Liver (tissue), 8 donors: ENCODE measurements at regions not wholly inside any gene's neighbourhood (a gene's known extent, or its start where the extent isn't known, plus 50 kb on each side); places are given as distances from the start of the nearest gene placed in this dataset.

Source experiments
- DNase-seq: peaks from one replicate; pipeline ENCODE4 v3.0.0-alpha.2; 2017; ENCODE audit warnings: low spot score
- H3K27ac ChIP-seq, 2 donors: one replicate each; pipeline ENCODE4 v1.7.0; 2013; ENCODE audit warnings: inconsistent platforms in 2 of 2, low read length in 2 of 2, control low read depth in 1 of 2, low read depth in 1 of 2, mild to moderate bottlenecking in 1 of 2
- H3K27me3 ChIP-seq, 4 donors: one replicate each; pipeline versions ENCODE4 v1.6.1 to v1.7.0; 2013; ENCODE audit warnings: low read length in 3 of 4, inconsistent platforms in 1 of 4, mild to moderate bottlenecking in 1 of 4, moderate library complexity in 1 of 4; ENCODE audit not compliant: control insufficient read depth in 4 of 4, insufficient read depth in 4 of 4
- H3K36me3 ChIP-seq, 4 donors: one replicate each; pipeline versions ENCODE4 v1.6.1 to v1.7.0; 2013; ENCODE audit warnings: low read length in 3 of 4, mild to moderate bottlenecking in 3 of 4, low read depth in 1 of 4, moderate library complexity in 1 of 4; ENCODE audit not compliant: control insufficient read depth in 4 of 4, insufficient read depth in 3 of 4
- H3K4me1 ChIP-seq, 4 donors: one replicate each; pipeline versions ENCODE4 v1.6.1 to v1.7.0; 2013; ENCODE audit warnings: low read length in 3 of 4, mild to moderate bottlenecking in 3 of 4, moderate library complexity in 1 of 4; ENCODE audit not compliant: control insufficient read depth in 4 of 4, insufficient read depth in 4 of 4
- H3K4me3 ChIP-seq, 3 donors: one replicate each; pipeline versions ENCODE4 v1.6.1 to v1.7.0; 2013; ENCODE audit warnings: low read length in 3 of 3, control low read depth in 1 of 3, low read depth in 1 of 3, mild to moderate bottlenecking in 1 of 3
- H3K9ac ChIP-seq, 2 donors: one replicate each; pipeline ENCODE4 v1.7.0; 2013; ENCODE audit warnings: low read length in 2 of 2, mild to moderate bottlenecking in 2 of 2, moderate library complexity in 2 of 2, control low read depth in 1 of 2, low read depth in 1 of 2
- H3K9me3 ChIP-seq, 4 donors: one replicate each; pipeline versions ENCODE4 v1.6.1 to v1.7.0; 2013; ENCODE audit warnings: low read length in 3 of 4; ENCODE audit not compliant: control insufficient read depth in 4 of 4
- CTCF ChIP-seq: fragments of 150-350 bp; IDR thresholded peaks from 2 replicates; pipeline ENCODE4 v1.5.1; 2017; ENCODE audit warnings: improper control_type of control experiment, low read depth, low read length; ENCODE audit not compliant: missing input control
- EGR1 ChIP-seq, 2 donors: IDR thresholded peaks; 2 replicates each; pipeline ENCODE4 v1.6.1; 2016 to 2018; ENCODE audit warnings: antibody characterized with exemption in 2 of 2, low read depth in 2 of 2
- FOXA1 ChIP-seq: IDR thresholded peaks from 2 replicates; pipeline ENCODE4 v1.6.1; 2016; ENCODE audit warnings: antibody characterized with exemption
- FOXA2 ChIP-seq: IDR thresholded peaks from 2 replicates; pipeline ENCODE4 v1.6.1; 2016; ENCODE audit warnings: antibody characterized with exemption
- HNF4A ChIP-seq, 2 donors: conservative IDR thresholded peaks; 2 replicates each; pipeline ENCODE4 v1.6.1; 2016; ENCODE audit warnings: antibody characterized with exemption in 2 of 2, mild to moderate bottlenecking in 2 of 2
- NR2F2 ChIP-seq: IDR thresholded peaks from 2 replicates; pipeline ENCODE4 v1.6.1; 2016; ENCODE audit warnings: antibody characterized with exemption
- RAD21 ChIP-seq, 2 donors: IDR thresholded peaks; 2 replicates each; pipeline ENCODE4 v1.6.1; 2016; ENCODE audit warnings: antibody characterized with exemption in 2 of 2, mild to moderate bottlenecking in 2 of 2
- RXRA ChIP-seq, 2 donors: IDR thresholded peaks; 2 replicates each; pipeline ENCODE4 v1.6.1; 2017 to 2018; ENCODE audit warnings: antibody characterized with exemption in 2 of 2, mild to moderate bottlenecking in 1 of 2
- SP1 ChIP-seq: IDR thresholded peaks from 2 replicates; pipeline ENCODE4 v1.6.1; 2018; ENCODE audit warnings: antibody characterized with exemption, mild to moderate bottlenecking
- TAF1 ChIP-seq: conservative IDR thresholded peaks from 2 replicates; pipeline ENCODE4 v1.6.1; 2016; ENCODE audit warnings: antibody characterized with exemption, mild to moderate bottlenecking
- WGBS: extraction: QIAGEN DNeasy Blood & Tissue Kit; methylation state at CpG from one replicate; pipeline ENCODE4 v1.1.7; 2013; 5-methylcytosine and 5-hydroxymethylcytosine counted together
- TF ChIP-seq, protein P1 (sequence below): IDR thresholded peaks from 2 replicates; pipeline ENCODE4 v1.6.1; 2016; ENCODE audit warnings: antibody characterized with exemption
- donor health status: healthy.
- donor health status: healthy.
- donor health status: healthy.
- donor health status: healthy.
- donor health status: healthy.

GRCh38 chr11:131066551-131066950 is 150.3 kb upstream of the SNX19 start:
- Histone ChIP-seq H3K9ac (no peak overlapping the region), H3K9me3 (no peaks in the 10 kb centered on the region), H3K4me1 (no peaks in the 10 kb centered on the region), H3K27me3 (peaks cover 0 to 11% (median 0%) of the 10 kb centered on the region in 4 donors), H3K27ac (no peak overlapping the region), H3K4me3 (no peak overlapping the region), H3K36me3 (no peaks in the 10 kb centered on the region)
- WGBS = 63% methylated on average over 7 of the region's 7 CpGs
- DNase-seq = no peak
- TF ChIP-seq RAD21 (IDR thresholded peaks at IDR 0.05) (no peak), SP1 (no peak), FOXA1 (no peak), HNF4A (conservative IDR thresholded peaks at IDR 0.05) (no peak)
- TF ChIP-seq, protein P1, sequence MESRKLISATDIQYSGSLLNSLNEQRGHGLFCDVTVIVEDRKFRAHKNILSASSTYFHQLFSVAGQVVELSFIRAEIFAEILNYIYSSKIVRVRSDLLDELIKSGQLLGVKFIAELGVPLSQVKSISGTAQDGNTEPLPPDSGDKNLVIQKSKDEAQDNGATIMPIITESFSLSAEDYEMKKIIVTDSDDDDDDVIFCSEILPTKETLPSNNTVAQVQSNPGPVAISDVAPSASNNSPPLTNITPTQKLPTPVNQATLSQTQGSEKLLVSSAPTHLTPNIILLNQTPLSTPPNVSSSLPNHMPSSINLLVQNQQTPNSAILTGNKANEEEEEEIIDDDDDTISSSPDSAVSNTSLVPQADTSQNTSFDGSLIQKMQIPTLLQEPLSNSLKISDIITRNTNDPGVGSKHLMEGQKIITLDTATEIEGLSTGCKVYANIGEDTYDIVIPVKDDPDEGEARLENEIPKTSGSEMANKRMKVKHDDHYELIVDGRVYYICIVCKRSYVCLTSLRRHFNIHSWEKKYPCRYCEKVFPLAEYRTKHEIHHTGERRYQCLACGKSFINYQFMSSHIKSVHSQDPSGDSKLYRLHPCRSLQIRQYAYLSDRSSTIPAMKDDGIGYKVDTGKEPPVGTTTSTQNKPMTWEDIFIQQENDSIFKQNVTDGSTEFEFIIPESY = no peak

- WGBS = 81% methylated on average over 4 of the region's 4 CpGs
- DNase-seq = no peak
These were observed 154.1 kb upstream of the SNX19 start for GRCh38 chr11:131070365-131070764.

More at GRCh38 chr11:131070365-131070764, 154.1 kb upstream of the SNX19 start:
- no peaks in the 10 kb centered on the region for H3K4me1 ChIP-seq
- H3K9me3 ChIP-seq = no peaks in the 10 kb centered on the region
- no peaks in the 10 kb centered on the region for H3K36me3 ChIP-seq
- no peak overlapping the region for H3K9ac ChIP-seq
- no peak overlapping the region for H3K27ac ChIP-seq
- H3K27me3 ChIP-seq = peaks cover 0 to 8% (median 0%) of the 10 kb centered on the region in 4 donors
- no peak overlapping the region for H3K4me3 ChIP-seq
- TF ChIP-seq SP1 (no peak), FOXA2 (no peak), EGR1 (IDR thresholded peaks at IDR 0.05; ENCODE audit: low read depth in 2 of 2) (no peak), NR2F2 (no peak), HNF4A (conservative IDR thresholded peaks at IDR 0.05) (no peak), RXRA (IDR thresholded peaks at IDR 0.05) (no peak), CTCF (no peak), TAF1 (no peak)
- TF ChIP-seq, protein P1 = no peak
